G401.6 (cell line): ENCODE measurements at regions not wholly inside any gene's neighbourhood (a gene's known extent, or its start where the extent isn't known, plus 50 kb on each side); places are given as distances from the start of the nearest gene placed in this dataset.
A peak's percentile ranks its signal among the peaks of the same experiment; 100 is the strongest.
"Not testable (repeated sequence)": the region's sequence is repeated elsewhere in the genome, so short reads cannot be mapped to it uniquely, and the experiment has no call there.

Experiments
- FAIRE-seq: peaks from 2 replicates; lab custom pipeline; 2012; peaks lifted over from hg19 to GRCh38; lab: Jason Lieb, UNC

GRCh38 chr5:100232736-100233135, 302.4 kb upstream of the FAM174A start:
- no peak for FAIRE-seq

DNA sequence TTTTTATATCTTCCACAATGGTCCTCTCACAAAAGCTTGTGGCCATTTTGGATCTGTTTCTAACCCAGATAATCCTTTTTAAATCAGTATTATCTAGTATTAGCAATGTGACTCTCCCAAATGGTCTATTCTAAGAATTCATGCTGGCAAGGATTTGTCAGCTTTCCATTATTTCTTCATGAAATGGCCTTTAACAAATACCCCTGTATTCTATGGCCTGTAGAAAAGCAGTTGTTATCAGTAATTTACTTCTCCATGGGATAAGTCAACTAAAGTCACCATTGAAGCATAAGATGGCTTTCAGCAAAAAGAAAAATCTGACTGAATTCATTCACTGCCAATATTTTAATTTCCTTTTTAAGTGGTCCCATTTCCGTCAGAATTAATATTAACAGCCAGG, 346.4 kb upstream of the FAM174A start:
- no peak for FAIRE-seq

DNA sequence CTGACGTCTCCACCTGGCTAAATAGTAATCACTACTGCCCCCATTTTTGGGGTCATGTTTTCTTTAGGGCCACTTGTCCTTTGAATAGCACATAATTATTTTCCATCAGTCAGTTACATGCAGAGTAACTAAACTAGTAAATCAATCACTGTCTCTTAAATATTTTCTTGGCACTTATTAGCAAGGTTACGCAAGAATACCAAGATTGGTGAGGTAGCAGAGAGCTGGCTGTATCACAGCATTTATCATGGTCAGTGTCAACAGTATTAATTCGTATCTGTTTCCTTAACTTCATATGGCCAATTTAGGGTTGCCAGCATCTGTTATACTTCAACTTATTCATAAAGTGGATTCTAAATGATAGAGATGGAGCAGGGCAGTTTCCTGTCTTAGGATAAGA, 346.8 kb upstream of the FAM174A start:
- no peak for FAIRE-seq

DNA sequence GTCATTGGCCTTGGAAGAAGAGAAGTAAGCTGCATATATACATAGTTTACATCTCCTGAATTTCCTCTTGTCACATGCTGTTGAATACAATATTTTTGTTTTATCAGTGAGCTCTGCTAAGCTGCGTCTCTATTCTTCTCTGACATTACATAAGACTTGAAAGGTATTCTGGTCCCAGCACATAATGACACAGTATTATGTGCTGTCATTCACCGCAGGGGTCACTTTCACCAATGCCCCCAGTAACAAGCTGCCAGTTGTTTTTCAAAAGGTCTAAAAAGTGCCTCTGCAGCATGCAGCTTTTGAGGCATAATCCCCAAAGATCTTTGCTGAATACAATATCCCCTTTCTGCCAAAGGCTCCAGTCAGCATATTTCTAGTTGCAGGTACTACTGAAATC, 349.0 kb upstream of the FAM174A start:
- no peak for FAIRE-seq

GRCh38 chr5:100182402-100182801, 352.8 kb upstream of the FAM174A start:
- no peak for FAIRE-seq

DNA sequence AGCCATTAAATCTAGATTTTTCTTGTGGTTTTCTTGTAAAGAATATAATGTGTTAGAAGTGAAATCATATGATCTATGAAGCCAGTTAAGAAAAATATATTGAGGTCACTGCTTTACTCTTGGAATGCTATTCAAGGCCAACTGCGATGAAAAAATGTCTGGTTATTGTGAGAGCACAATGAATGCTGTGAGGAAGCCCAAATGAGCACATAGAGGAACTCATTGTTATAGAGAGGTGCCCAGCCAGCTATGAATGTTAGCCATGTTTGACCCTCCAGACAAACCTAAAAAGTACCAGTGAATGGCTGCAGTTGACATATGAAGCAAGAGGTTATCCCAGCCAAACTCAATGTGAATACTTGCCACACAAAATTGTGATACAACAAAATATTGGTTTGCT, 359.8 kb upstream of the FAM174A start:
- no peak for FAIRE-seq

DNA sequence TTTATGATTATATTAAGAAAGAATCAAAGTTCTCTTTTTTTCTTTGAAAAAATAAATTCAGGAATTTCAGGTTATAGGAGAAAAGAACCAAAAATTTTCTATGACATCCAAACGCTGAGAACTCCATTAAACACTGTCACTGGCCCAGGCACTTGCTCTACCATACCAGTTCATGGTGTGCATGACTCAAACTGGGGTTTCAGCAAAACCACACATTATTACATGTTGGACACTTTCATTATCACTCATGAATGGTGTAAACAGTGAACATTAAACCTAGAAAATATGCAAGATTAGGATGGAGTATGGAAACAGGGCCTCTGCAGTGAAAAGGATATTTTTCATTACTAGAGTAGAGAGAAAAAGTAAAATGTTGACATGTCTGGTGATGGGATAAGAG, 369.9 kb upstream of the FAM174A start:
- no peak for FAIRE-seq

- no peak for FAIRE-seq
Measured at GRCh38 chr5:100161868-100162267, 373.3 kb upstream of the FAM174A start.

- FAIRE-seq: no peak
Measured at GRCh38 chr5:100157066-100157465, 378.1 kb upstream of the FAM174A start.

DNA sequence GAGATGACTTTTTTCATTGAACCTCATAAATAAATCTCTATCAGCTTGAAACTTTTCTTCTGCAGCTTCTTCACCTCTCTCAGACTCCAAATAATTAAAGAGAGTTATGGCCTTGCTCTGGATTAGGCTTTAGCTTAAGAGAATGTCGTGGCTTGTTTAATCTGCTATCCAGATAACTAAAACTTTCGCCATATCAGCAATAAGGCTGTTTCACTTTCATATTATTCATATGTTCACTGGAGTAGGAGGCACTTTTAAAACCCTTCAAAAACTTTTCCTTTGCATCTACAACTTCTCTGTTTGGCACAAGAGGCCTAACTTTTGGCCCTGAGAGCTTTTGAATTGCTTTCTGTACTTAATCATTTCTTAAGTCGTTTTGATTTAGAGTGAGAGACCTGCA, 386.9 kb upstream of the FAM174A start:
- FAIRE-seq: no peak

GRCh38 chr5:100142607-100143006, 392.6 kb upstream of the FAM174A start:
- no peak for FAIRE-seq

GRCh38 chr5:100131161-100131560, 404.0 kb upstream of the FAM174A start:
- FAIRE-seq: no peak

GRCh38 chr5:100130307-100130706, 404.9 kb upstream of the FAM174A start:
- no peak for FAIRE-seq

GRCh38 chr5:100119903-100120302, 415.3 kb upstream of the FAM174A start:
- no peak for FAIRE-seq

- FAIRE-seq: no peak
Measured at GRCh38 chr5:100110497-100110896, 424.7 kb upstream of the FAM174A start.

- no peak for FAIRE-seq
Measured at GRCh38 chr5:100108883-100109282, 426.3 kb upstream of the FAM174A start.

GRCh38 chr5:100103592-100104119, 431.5 kb upstream of the FAM174A start:
- not testable (repeated sequence) for FAIRE-seq

DNA sequence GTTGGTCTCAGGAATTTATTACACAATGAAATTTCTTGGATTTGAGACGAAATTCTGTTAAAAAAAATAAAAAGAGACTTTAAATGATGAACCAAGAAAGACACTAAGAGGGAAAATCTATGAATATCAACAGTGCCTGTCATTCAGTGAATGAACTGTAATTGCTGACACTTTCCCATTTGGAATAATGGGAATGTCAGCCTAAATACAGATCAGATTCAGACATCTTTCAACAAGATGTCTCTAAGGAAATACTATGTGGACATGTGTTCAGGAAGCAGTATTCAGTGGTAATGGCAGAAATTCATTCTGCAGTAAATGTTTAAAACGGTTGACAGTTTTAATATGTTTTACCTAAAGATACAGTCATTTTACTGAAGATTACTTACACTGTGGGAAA, 433.7 kb upstream of the FAM174A start:
- not testable (repeated sequence) for FAIRE-seq

DNA sequence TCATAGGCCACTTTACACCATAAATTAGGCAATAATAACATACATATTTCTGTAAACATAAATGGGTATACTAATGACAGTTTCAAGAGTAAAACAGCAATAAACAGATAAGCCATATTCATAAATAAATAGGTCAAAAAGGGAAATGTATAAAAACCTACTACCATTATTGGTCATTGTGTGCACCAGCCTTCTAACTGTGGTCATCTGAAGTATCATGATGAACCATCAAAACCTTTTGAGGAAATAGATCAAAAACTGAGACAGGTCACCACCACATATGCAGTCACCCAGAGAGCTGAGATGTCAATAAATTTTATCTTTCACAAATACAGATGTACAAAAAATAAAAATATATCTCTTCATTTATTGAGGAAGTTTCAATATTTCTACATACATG, 438.8 kb upstream of the FAM174A start:
- FAIRE-seq: peak; percentile 45

- not testable (repeated sequence) for FAIRE-seq
Measured at GRCh38 chr5:100080703-100081102, 454.5 kb upstream of the FAM174A start.

DNA sequence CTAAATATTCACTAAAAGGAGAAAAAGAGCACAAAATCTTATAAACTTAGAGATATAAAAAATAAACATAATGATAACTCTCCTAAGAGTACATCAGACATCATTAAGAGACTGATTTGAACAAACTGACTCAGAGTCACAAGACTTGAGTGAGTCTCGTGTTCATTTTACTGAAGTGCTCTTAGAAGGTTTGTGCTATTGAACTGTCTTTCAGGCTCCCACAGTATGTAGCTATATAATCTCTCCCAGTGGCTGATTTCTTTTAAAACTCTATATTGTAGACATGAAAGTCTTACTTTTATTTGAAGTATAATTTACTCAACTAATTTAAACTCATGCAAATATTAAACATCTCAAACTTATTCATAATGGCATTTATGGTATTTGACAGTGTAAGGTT, 456.0 kb upstream of the FAM174A start:
- not testable (repeated sequence) for FAIRE-seq

DNA sequence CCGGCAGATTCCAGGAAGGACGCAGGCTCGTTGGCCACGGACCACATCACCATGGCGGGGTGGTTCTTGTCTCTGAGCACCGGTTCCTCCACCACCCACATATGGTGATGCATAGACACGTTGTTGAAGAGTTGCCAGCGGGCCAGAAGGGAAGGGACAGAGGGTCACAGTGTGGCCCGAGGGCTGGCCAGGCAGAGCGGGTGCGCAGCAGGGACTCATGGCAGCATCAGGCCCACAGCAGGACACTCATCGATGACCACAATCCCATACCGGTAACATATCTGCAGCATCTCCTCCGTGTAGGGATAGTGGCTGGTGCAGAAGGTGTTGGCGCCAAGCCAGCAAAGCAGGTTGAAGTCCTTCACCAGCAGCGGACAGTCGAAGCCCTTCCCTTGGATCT, 469.2 kb upstream of the FAM174A start:
- FAIRE-seq: not testable (repeated sequence)

GRCh38 chr5:100043475-100043874, 491.7 kb upstream of the FAM174A start:
- FAIRE-seq: no peak

DNA sequence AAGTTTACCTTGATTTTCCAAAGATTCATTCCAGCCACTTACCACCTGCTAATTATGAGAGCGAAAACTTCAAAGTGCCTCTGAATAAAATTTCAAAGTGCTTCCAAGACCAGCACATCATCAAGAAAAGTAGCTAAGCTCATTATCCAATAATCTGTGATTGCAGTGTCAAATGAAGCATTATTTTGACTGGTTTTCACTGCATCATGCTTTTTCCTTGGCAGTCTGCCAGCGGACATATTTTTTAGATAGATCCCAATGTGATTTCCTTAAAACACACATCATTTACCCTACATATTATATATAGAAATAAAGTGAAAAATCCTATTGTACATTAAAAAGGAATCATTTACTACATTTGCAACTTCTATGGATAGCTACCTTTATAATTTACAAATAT, 508.6 kb upstream of the FAM174A start:
- FAIRE-seq: peak; percentile 8

DNA sequence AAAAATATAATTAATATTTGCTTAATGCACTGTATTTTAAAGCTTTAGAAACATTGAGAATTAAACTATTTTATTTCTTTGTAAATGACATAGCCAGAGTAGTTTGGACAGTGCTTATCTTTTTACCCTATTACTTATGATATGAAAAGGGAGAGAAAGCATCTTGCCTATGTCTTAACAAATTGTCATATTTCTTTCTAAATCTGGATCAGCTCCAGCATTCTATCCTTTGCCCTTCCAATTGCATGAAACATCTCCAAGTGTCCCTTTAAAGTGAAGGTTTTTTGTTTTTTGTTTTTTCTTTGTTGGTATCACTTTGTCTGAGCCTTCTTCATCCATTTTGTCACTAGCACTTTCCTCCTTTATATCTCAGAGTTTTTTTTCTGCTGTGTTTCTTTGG, 511.6 kb upstream of the FAM174A start:
- FAIRE-seq: no peak
